NCI-H128 (cell line): ENCODE measurements at regions not wholly inside any gene's neighbourhood (a gene's known extent, or its start where the extent isn't known, plus 50 kb on each side); places are given as distances from the start of the nearest gene placed in this dataset.

ENCODE experiments used
- DNase-seq: peaks from one replicate; lab custom pipeline; 2025; ENCODE audit not compliant: unreplicated experiment; lab: John Stamatoyannopoulos, UW

- DNase-seq, result peak; percentile 30
Measured at GRCh38 chr6:26284537-26285142, 80.4 kb upstream of the BTN3A2 start.

- peak; percentile 96 for DNase-seq
Measured at GRCh38 chr6:26285143-26286134, 79.6 kb upstream of the BTN3A2 start.

GRCh38 chr6:26286168-26286877, 78.7 kb upstream of the BTN3A2 start:
- DNase-seq, result no peak

- DNase-seq, result no peak
Measured at GRCh38 chr6:26288155-26288554, 76.8 kb upstream of the BTN3A2 start.

GRCh38 chr6:26290941-26291340, 74.1 kb upstream of the BTN3A2 start:
- no peak for DNase-seq

GRCh38 chr6:26292709-26293108, 72.3 kb upstream of the BTN3A2 start:
- DNase-seq, result no peak

- no peak for DNase-seq
Measured at GRCh38 chr6:26294302-26294701, 70.7 kb upstream of the BTN3A2 start.

GRCh38 chr6:26295691-26296555, 69.1 kb upstream of the BTN3A2 start:
- DNase-seq, result no peak

- DNase-seq, result no peak
Measured at GRCh38 chr6:26296556-26296856, 68.5 kb upstream of the BTN3A2 start.

- no peak for DNase-seq
Measured at GRCh38 chr6:26296857-26297648, 67.9 kb upstream of the BTN3A2 start.

- DNase-seq, result no peak
Measured at GRCh38 chr6:26299286-26300042, 65.5 kb upstream of the BTN3A2 start.

GRCh38 chr6:26300043-26300331, 65.0 kb upstream of the BTN3A2 start:
- no peak for DNase-seq

- no peak for DNase-seq
Measured at GRCh38 chr6:26300359-26300758, 64.6 kb upstream of the BTN3A2 start.

GRCh38 chr6:26300828-26301227, 64.2 kb upstream of the BTN3A2 start:
- DNase-seq, result no peak

GRCh38 chr6:26301638-26302037, 63.4 kb upstream of the BTN3A2 start:
- DNase-seq, result no peak

GRCh38 chr6:26302941-26303559, 61.9 kb upstream of the BTN3A2 start:
- DNase-seq, result no peak

- no peak for DNase-seq
Measured at GRCh38 chr6:26304213-26304796, 60.7 kb upstream of the BTN3A2 start.

GRCh38 chr6:26304797-26305640, 60.0 kb upstream of the BTN3A2 start:
- DNase-seq, result no peak
